Bronchial epithelial cell (primary cell): ENCODE measurements at regions not wholly inside any gene's neighbourhood (a gene's known extent, or its start where the extent isn't known, plus 50 kb on each side); places are given as distances from the start of the nearest gene placed in this dataset.
"Not testable (repeated sequence)": the region's sequence is repeated elsewhere in the genome, so short reads cannot be mapped to it uniquely, and the experiment has no call there.

Experiments used
- DNase-seq: peaks from one replicate; pipeline ENCODE4 v3.0.0-alpha.2; 2010; ENCODE audit warnings: low read depth
- FAIRE-seq: peaks from 2 replicates; lab custom pipeline; 2011; peaks lifted over from hg19 to GRCh38; lab: Jason Lieb, UNC
- H3K27me3 ChIP-seq: 2 replicates; pipeline ENCODE4 v1.5.1; 2011; ENCODE audit warnings: low read length; ENCODE audit not compliant: control insufficient read depth, insufficient read depth
- H3K36me3 ChIP-seq: 2 replicates; pipeline ENCODE4 v1.5.1; 2011; ENCODE audit warnings: low read length; ENCODE audit not compliant: control insufficient read depth, insufficient read depth
- H3K4me3 ChIP-seq: 2 replicates; pipeline ENCODE4 v1.5.1; 2011; ENCODE audit warnings: mild to moderate bottlenecking, low read depth, low read length, control low read depth
- TF ChIP-seq, protein P1 (sequence below): IDR thresholded peaks from 2 replicates; pipeline ENCODE4 v1.5.1; 2011; ENCODE audit warnings: mild to moderate bottlenecking, moderate library complexity, low read length, control low read depth, inconsistent platforms; ENCODE audit not compliant: insufficient read depth, severe bottlenecking

- FAIRE-seq, H3K4me3 ChIP-seq, H3K27me3 ChIP-seq, H3K36me3 ChIP-seq, DNase-seq: not testable (repeated sequence)
Observed at GRCh38 chr9:28149361-28150050, 576.2 kb upstream of the C9orf72 start.

GRCh38 chr9:28155067-28155466, 581.8 kb upstream of the C9orf72 start:
- no peak for DNase-seq
- Histone ChIP-seq H3K27me3 (no peaks in the 10 kb centered on the region), H3K36me3 (no peaks in the 10 kb centered on the region), H3K4me3 (no peak overlapping the region)
- no peak for FAIRE-seq
- TF ChIP-seq, protein P1, sequence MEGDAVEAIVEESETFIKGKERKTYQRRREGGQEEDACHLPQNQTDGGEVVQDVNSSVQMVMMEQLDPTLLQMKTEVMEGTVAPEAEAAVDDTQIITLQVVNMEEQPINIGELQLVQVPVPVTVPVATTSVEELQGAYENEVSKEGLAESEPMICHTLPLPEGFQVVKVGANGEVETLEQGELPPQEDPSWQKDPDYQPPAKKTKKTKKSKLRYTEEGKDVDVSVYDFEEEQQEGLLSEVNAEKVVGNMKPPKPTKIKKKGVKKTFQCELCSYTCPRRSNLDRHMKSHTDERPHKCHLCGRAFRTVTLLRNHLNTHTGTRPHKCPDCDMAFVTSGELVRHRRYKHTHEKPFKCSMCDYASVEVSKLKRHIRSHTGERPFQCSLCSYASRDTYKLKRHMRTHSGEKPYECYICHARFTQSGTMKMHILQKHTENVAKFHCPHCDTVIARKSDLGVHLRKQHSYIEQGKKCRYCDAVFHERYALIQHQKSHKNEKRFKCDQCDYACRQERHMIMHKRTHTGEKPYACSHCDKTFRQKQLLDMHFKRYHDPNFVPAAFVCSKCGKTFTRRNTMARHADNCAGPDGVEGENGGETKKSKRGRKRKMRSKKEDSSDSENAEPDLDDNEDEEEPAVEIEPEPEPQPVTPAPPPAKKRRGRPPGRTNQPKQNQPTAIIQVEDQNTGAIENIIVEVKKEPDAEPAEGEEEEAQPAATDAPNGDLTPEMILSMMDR, result no peak

DNA sequence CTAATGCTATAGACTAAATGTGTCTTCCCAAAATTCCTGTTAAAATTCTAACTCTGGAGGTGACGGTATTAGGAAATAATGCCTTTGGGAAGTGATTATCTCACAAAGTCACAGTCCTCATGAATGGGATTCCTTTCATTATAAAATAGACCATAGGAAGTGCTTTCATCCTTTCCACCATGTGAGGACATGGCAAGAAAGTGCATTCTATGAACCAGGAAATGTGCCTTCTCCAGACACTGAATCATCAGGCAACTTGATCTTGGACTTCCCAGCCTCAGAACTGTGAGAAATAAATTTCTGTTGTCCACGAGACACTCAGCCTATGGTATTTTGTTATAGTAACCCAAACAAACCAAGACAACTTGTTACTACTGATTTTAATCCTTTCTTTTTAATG, 582.4 kb upstream of the C9orf72 start:
- TF ChIP-seq, protein P1, result no peak
- DNase-seq (peak; percentile 45), FAIRE-seq (no peak)
- Histone ChIP-seq H3K4me3 (no peak overlapping the region), H3K27me3 (no peaks in the 10 kb centered on the region), H3K36me3 (no peaks in the 10 kb centered on the region)

- H3K36me3 ChIP-seq, result no peaks in the 10 kb centered on the region
- TF ChIP-seq, protein P1, result no peak
Observed at GRCh38 chr9:28158451-28158850, 585.2 kb upstream of the C9orf72 start.

GRCh38 chr9:28163619-28164018, 590.3 kb upstream of the C9orf72 start:
- peak; percentile 43 for DNase-seq
- H3K27me3 ChIP-seq, result no peaks in the 10 kb centered on the region
- H3K36me3 ChIP-seq, result no peaks in the 10 kb centered on the region
- H3K4me3 ChIP-seq, result no peak overlapping the region
- no peak for FAIRE-seq
- TF ChIP-seq, protein P1, result no peak

More at GRCh38 chr9:28158451-28158850, 585.2 kb upstream of the C9orf72 start:
- DNase-seq, result no peak
- H3K4me3 ChIP-seq, result no peak overlapping the region
- no peak for FAIRE-seq
- H3K27me3 ChIP-seq, result no peaks in the 10 kb centered on the region

DNA sequence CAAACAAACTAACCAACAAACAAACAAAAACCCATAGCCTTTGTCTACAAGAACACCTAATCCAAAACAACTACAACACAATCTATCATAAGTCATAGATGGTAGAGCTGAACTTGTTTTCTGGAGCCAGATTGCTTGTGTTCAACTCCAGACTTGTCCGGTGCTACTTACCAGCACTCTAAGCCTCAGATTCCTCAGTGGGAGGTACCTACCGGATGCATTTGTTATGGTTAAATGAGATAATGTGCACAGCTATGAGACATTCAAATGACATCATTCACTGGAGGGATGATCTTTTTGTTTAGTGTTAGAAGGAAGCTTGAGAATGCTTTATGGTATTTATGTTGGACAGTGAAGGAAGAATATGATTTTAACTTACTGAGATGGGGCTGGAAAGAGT, 592.9 kb upstream of the C9orf72 start:
- TF ChIP-seq, protein P1, result no peak
- Histone ChIP-seq H3K27me3 (no peaks in the 10 kb centered on the region), H3K36me3 (no peaks in the 10 kb centered on the region), H3K4me3 (no peak overlapping the region)
- FAIRE-seq (no peak), DNase-seq (peak; percentile 7)
